IMR-90 (cell line): ENCODE measurements at regions not wholly inside any gene's neighbourhood (a gene's known extent, or its start where the extent isn't known, plus 50 kb on each side); places are given as distances from the start of the nearest gene placed in this dataset.
A peak's percentile ranks its signal among the peaks of the same experiment; 100 is the strongest.

ENCODE experiments used
- ATAC-seq: fragments of 200-7000 bp; cut with Tn5 transposase; 2 replicates; pipeline ENCODE4 v1.9.1; 2020; ENCODE audit warnings: low read depth, mild to moderate bottlenecking, moderate library complexity
- BruUV-seq: library from RNA; stranded (reverse); fragments of 400-500 nt; replicated peaks from 2 replicates; lab custom pipeline; 2021; lab: Mats Ljungman, UMichigan
- CTCF ChIA-PET: fragments of 300-600 bp; formaldehyde crosslinking; extraction: SDS; loops from one replicate; lab custom pipeline; 2021; ENCODE audit warnings: antibody characterized with exemption; lab: Yijun Ruan, JAX
- POLR2A ChIA-PET: fragments of 300-600 bp; sonication (Branson Sonifier 250); formaldehyde crosslinking; loops from one replicate; lab custom pipeline; 2022; ENCODE audit warnings: antibody characterized with exemption; ENCODE audit not compliant: unreplicated experiment; lab: Charles Lee
- DNase-seq: peaks from one replicate; pipeline ENCODE4 v3.0.0; 2013
- H2AFZ ChIP-seq: replicated peaks from 2 replicates; pipeline ENCODE3; 2013; ENCODE audit warnings: low read length, mild to moderate bottlenecking; ENCODE audit not compliant: poor library complexity
- H2AK5ac ChIP-seq: 2 replicates; pipeline ENCODE4 v1.6.1; 2013; ENCODE audit warnings: low read depth, low read length, inconsistent platforms
- H2AK9ac ChIP-seq: replicated peaks from 2 replicates; pipeline ENCODE3; 2013; ENCODE audit warnings: mild to moderate bottlenecking, low read depth, low read length, moderate library complexity; ENCODE audit not compliant: poor library complexity
- H2BK120ac ChIP-seq: 2 replicates; pipeline ENCODE4 v1.6.1; 2013; ENCODE audit warnings: low read depth, low read length, inconsistent platforms
- H2BK15ac ChIP-seq: 3 replicates; pipeline ENCODE4 v1.6.1; 2013; ENCODE audit warnings: low read depth, low read length, inconsistent platforms
- H2BK20ac ChIP-seq: 2 replicates; pipeline ENCODE4 v1.6.1; 2013; ENCODE audit warnings: low read depth, mild to moderate bottlenecking, inconsistent platforms, low read length, moderate library complexity
- H2BK5ac ChIP-seq: 2 replicates; pipeline ENCODE4 v1.6.1; 2013; ENCODE audit warnings: mild to moderate bottlenecking, low read depth, low read length, inconsistent platforms; ENCODE audit not compliant: poor library complexity, severe bottlenecking
- H3K14ac ChIP-seq: replicated peaks from 2 replicates; pipeline ENCODE4 v1.6.1; 2013; ENCODE audit warnings: low read depth, low read length, inconsistent platforms
- H3K18ac ChIP-seq: 2 replicates; pipeline ENCODE4 v1.6.1; 2013; ENCODE audit warnings: low read depth, low read length, control low read depth
- H3K23ac ChIP-seq: 2 replicates; pipeline ENCODE4 v1.6.1; 2013; ENCODE audit warnings: low read depth, low read length, inconsistent platforms
- H3K27ac ChIP-seq: 2 replicates; pipeline ENCODE4 v1.5.1; 2013; ENCODE audit warnings: mild to moderate bottlenecking, control low read depth, low read length; ENCODE audit not compliant: insufficient read depth
- H3K27me3 ChIP-seq: 2 replicates; pipeline ENCODE4 v1.6.1; 2013; ENCODE audit warnings: low read length; ENCODE audit not compliant: control insufficient read depth, insufficient read depth
- H3K36me3 ChIP-seq: 2 replicates; pipeline ENCODE4 v1.6.1; 2013; ENCODE audit warnings: low read length, mixed read lengths; ENCODE audit not compliant: control insufficient read depth, insufficient read depth
- H3K4ac ChIP-seq: 2 replicates; pipeline ENCODE4 v1.6.1; 2013; ENCODE audit warnings: low read depth, low read length, inconsistent platforms
- H3K4me1 ChIP-seq: 2 replicates; pipeline ENCODE4 v1.6.1; 2013; ENCODE audit warnings: low read length, mixed read lengths; ENCODE audit not compliant: control insufficient read depth, insufficient read depth
- H3K4me2 ChIP-seq: 2 replicates; pipeline ENCODE4 v1.6.1; 2013; ENCODE audit warnings: low read depth, mild to moderate bottlenecking, control low read depth, low read length, moderate library complexity
- H3K4me3 ChIP-seq: 2 replicates; pipeline ENCODE4 v1.5.1; 2013; ENCODE audit warnings: low read depth, mild to moderate bottlenecking, control low read depth, low read length, moderate library complexity; ENCODE audit not compliant: insufficient read depth
- H3K56ac ChIP-seq: 2 replicates; pipeline ENCODE4 v1.6.1; 2013; ENCODE audit warnings: low read length, inconsistent platforms; ENCODE audit not compliant: insufficient read depth; ENCODE audit errors: extremely low read depth
- H3K79me1 ChIP-seq, 2 experiments: 2 replicates each; pipeline ENCODE4 v1.6.1; 2013; ENCODE audit warnings: low read length in 2 of 2, inconsistent platforms in 1 of 2, low read depth in 1 of 2
- H3K9ac ChIP-seq: 2 replicates; pipeline ENCODE4 v1.6.1; 2013; ENCODE audit warnings: low read depth, low read length, control low read depth
- H3K9me1 ChIP-seq: 2 replicates; pipeline ENCODE4 v1.6.1; 2013; ENCODE audit warnings: low read length, inconsistent platforms; ENCODE audit not compliant: insufficient read depth
- H3K9me3 ChIP-seq: 2 replicates; pipeline ENCODE4 v1.6.1; 2013; ENCODE audit warnings: low read length; ENCODE audit not compliant: control insufficient read depth, insufficient read depth
- H4K20me1 ChIP-seq: 2 replicates; pipeline ENCODE4 v1.6.1; 2013; ENCODE audit warnings: low read length, inconsistent platforms; ENCODE audit not compliant: insufficient read depth
- H4K5ac ChIP-seq: 2 replicates; pipeline ENCODE4 v1.6.1; 2013; ENCODE audit warnings: mild to moderate bottlenecking, low read depth, low read length, control low read depth
- H4K8ac ChIP-seq, 2 experiments: 2 replicates each; pipeline ENCODE4 v1.6.1; 2013; ENCODE audit warnings: low read depth in 2 of 2, low read length in 2 of 2, control low read depth in 1 of 2, inconsistent platforms in 1 of 2
- H4K91ac ChIP-seq: 2 replicates; pipeline ENCODE4 v1.6.1; 2013; ENCODE audit warnings: low read depth, low read length, inconsistent platforms; ENCODE audit not compliant: insufficient read depth
- BHLHE40 ChIP-seq: fragments of 150-350 bp; IDR thresholded peaks from 2 replicates; pipeline ENCODE4 v1.6.1; 2016; ENCODE audit warnings: mild to moderate bottlenecking, low read depth, low read length
- CEBPB ChIP-seq: IDR thresholded peaks from 2 replicates; pipeline ENCODE4 v1.6.1; 2012; ENCODE audit warnings: low read depth, low read length, improper control_type of control experiment
- CHD1 ChIP-seq: IDR thresholded peaks from 2 replicates; pipeline ENCODE4 v1.6.1; 2012; ENCODE audit warnings: low read depth, low read length, improper control_type of control experiment
- FOS ChIP-seq: fragments of 150-350 bp; IDR thresholded peaks from 2 replicates; pipeline ENCODE4 v1.6.1; 2016; ENCODE audit warnings: low read depth, low read length
- MAFK ChIP-seq: IDR thresholded peaks from 2 replicates; pipeline ENCODE4 v1.6.1; 2012; ENCODE audit warnings: low read depth, low read length, improper control_type of control experiment
- MAZ ChIP-seq: IDR thresholded peaks from 2 replicates; pipeline ENCODE4 v1.6.1; 2012; ENCODE audit warnings: low read depth, mild to moderate bottlenecking, low read length, improper control_type of control experiment, moderate library complexity, borderline replicate concordance
- MXI1 ChIP-seq: IDR thresholded peaks from 2 replicates; pipeline ENCODE4 v1.6.1; 2012; ENCODE audit warnings: low read depth, mild to moderate bottlenecking, low read length, moderate library complexity, borderline replicate concordance
- NFE2L2 ChIP-seq: fragments of 150-350 bp; IDR thresholded peaks from 2 replicates; pipeline ENCODE4 v1.6.1; 2016; ENCODE audit warnings: low read depth, mild to moderate bottlenecking, low read length
- POLR2A ChIP-seq: IDR thresholded peaks from 2 replicates; pipeline ENCODE4 v1.6.1; 2012; ENCODE audit warnings: mild to moderate bottlenecking, low read depth, low read length
- RAD21 ChIP-seq: IDR thresholded peaks from 2 replicates; pipeline ENCODE4 v1.6.1; 2012; ENCODE audit warnings: low read length, improper control_type of control experiment
- RCOR1 ChIP-seq: IDR thresholded peaks from 2 replicates; pipeline ENCODE4 v1.6.1; 2012; ENCODE audit warnings: mild to moderate bottlenecking, low read length, improper control_type of control experiment; ENCODE audit not compliant: insufficient replicate concordance
- RFX5 ChIP-seq: IDR thresholded peaks from 2 replicates; pipeline ENCODE4 v1.8.0; 2012; ENCODE audit warnings: low read depth, mild to moderate bottlenecking, low read length, moderate library complexity
- USF2 ChIP-seq: fragments of 150-350 bp; IDR thresholded peaks from 2 replicates; pipeline ENCODE4 v1.6.1; 2017; ENCODE audit warnings: mild to moderate bottlenecking, antibody characterized with exemption, low read length, low read depth
- WGBS, 2 experiments: methylation state at CpG; one replicate each; pipeline versions ENCODE4 v1.1.5 to v1.1.7; 2013; ENCODE audit warnings: missing lambda C conversion rate in 2 of 2; ENCODE audit not compliant: insufficient read length in 1 of 2; ENCODE audit errors: extremely low coverage in 2 of 2; 5-methylcytosine and 5-hydroxymethylcytosine counted together
- dilution Hi-C: fragments of 300-500 bp; cut with HindIII; formaldehyde crosslinking; loops from one replicate; pipeline ENCODE4 v1.14.3; 2018; ENCODE audit warnings: low sequenced_read_pairs; ENCODE audit not compliant: unreplicated experiment
- in situ Hi-C: fragments of 300-500 bp; cut with MboI; formaldehyde crosslinking; loops from 3 replicates; pipeline ENCODE4 v1.14.3; 2019; ENCODE audit warnings: low sequenced_read_pairs, inconsistent platforms, mixed read lengths
- intact Hi-C: fragments of 100-400 bp; cut with micrococcal nuclease; formaldehyde crosslinking; loops from 2 replicates; pipeline ENCODE4 v1.10.0; 2022
- TF ChIP-seq, protein P1 (sequence below): fragments of 150-350 bp; IDR thresholded peaks from 2 replicates; pipeline ENCODE4 v1.6.1; 2016; ENCODE audit warnings: low read depth, mild to moderate bottlenecking, low read length, moderate library complexity, borderline replicate concordance

DNA sequence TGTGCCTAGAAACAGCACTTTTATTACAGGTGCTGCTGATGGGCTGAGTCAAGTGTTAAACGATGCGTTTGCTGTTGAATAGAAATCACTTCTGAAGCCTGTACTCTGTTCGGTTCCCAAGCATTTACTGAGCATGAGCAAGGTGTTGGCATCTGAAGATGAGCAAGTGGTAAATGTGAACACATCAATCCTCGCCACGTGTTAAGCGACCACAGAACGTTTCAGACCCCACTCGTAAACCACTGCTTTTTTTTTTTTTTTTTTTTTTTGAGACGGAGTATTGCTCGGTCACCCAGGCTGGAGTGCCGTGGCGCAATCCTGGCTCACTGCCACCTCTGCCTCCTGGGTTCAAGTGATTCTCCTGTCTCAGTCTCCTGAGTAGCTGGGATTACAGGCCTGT lies 241.2 kb downstream of the SETD4 start:
- BruUV-seq, result no TSS peak
- Histone ChIP-seq H3K18ac (no peak overlapping the region), H2BK120ac (no peak overlapping the region), H2AFZ (no peak overlapping the region), H4K91ac (no peak overlapping the region), H4K5ac (no peak overlapping the region), H3K27me3 (no peaks in the 10 kb centered on the region), H3K4me2 (no peak overlapping the region), H3K56ac (no peak overlapping the region), H3K79me1 (no peaks in the 10 kb centered on the region), H3K23ac (no peak overlapping the region), H3K4ac (no peak overlapping the region), H2BK20ac (no peak overlapping the region), H3K14ac (0 out of 2 replicates have a peak overlapping the region, but pooled peaks have one; percentile 11), H3K9me1 (no peaks in the 10 kb centered on the region), H2AK9ac (no peak overlapping the region), H3K9ac (no peak overlapping the region), H3K4me3 (no peak overlapping the region), H3K36me3 (no peaks in the 10 kb centered on the region), H2BK15ac (no peak overlapping the region), H2AK5ac (no peak overlapping the region), H3K27ac (no peak overlapping the region), H4K20me1 (no peaks in the 10 kb centered on the region), H2BK5ac (no peak overlapping the region), H4K8ac (no peak overlapping the region), H3K9me3 (peaks cover 2% of the 10 kb centered on the region; the same call in 1 of the 2 replicates), H3K4me1 (no peaks in the 10 kb centered on the region)
- DNase-seq (no peak), ATAC-seq (no peak)
- WGBS, 2 experiments, result 77% methylated on average over 8 of the region's 12 CpGs; no CpG with 5 or more reads in 1 of the 2 experiments
- in situ Hi-C loops (no loop called here), intact Hi-C loops (loop anchor here (5.0 kb wide), 1 partner anchor 152 kb away; no protein-coding TSS in a partner anchor), dilution Hi-C loops (no loop called here)
- CTCF ChIA-PET, result no interaction called here
- POLR2A ChIA-PET, result no interaction called here
- TF ChIP-seq, protein P1, sequence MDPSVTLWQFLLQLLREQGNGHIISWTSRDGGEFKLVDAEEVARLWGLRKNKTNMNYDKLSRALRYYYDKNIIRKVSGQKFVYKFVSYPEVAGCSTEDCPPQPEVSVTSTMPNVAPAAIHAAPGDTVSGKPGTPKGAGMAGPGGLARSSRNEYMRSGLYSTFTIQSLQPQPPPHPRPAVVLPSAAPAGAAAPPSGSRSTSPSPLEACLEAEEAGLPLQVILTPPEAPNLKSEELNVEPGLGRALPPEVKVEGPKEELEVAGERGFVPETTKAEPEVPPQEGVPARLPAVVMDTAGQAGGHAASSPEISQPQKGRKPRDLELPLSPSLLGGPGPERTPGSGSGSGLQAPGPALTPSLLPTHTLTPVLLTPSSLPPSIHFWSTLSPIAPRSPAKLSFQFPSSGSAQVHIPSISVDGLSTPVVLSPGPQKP, result no peak
- TF ChIP-seq NFE2L2 (no peak), BHLHE40 (no peak), MAZ (no peak), POLR2A (no peak), FOS (no peak), MAFK (no peak), CHD1 (no peak), USF2 (no peak), MXI1 (no peak), CEBPB (no peak), RFX5 (no peak), RCOR1 (no peak), RAD21 (no peak)
